HUDEP-2 (cell line): ENCODE measurements at regions not wholly inside any gene's neighbourhood (a gene's known extent, or its start where the extent isn't known, plus 50 kb on each side); places are given as distances from the start of the nearest gene placed in this dataset.

Experiments
- DNase-seq, 76 experiments: peaks; one replicate each; lab custom pipeline; 2025; ENCODE audit not compliant: unreplicated experiment in 76 of 76; lab: John Stamatoyannopoulos, UW

GRCh38 chr4:31045724-31046318 lies 325.7 kb downstream of the PCDH7 start:
- DNase-seq: peak in 4 of 76 experiments; percentile 1 to 6 (median 3)

GRCh38 chr4:31051151-31051550 lies 331.0 kb downstream of the PCDH7 start:
- DNase-seq: no peak

- no peak for DNase-seq
Measured at GRCh38 chr4:31051565-31051964, 331.4 kb downstream of the PCDH7 start.

GRCh38 chr4:31052519-31052918 lies 332.4 kb downstream of the PCDH7 start:
- no peak for DNase-seq

- DNase-seq: no peak
Measured at GRCh38 chr4:31053451-31053850, 333.3 kb downstream of the PCDH7 start.

GRCh38 chr4:31054295-31054694 lies 334.1 kb downstream of the PCDH7 start:
- DNase-seq: no peak

- DNase-seq: no peak
Measured at GRCh38 chr4:31058656-31059055, 338.5 kb downstream of the PCDH7 start.

- DNase-seq: no peak
Measured at GRCh38 chr4:31059753-31060522, 339.8 kb downstream of the PCDH7 start.

GRCh38 chr4:31065086-31065485 lies 344.9 kb downstream of the PCDH7 start:
- no peak for DNase-seq

GRCh38 chr4:31068257-31069075 lies 348.3 kb downstream of the PCDH7 start:
- no peak for DNase-seq

- DNase-seq: no peak
Measured at GRCh38 chr4:31069151-31069550, 349.0 kb downstream of the PCDH7 start.

GRCh38 chr4:31071508-31072486 lies 351.6 kb downstream of the PCDH7 start:
- DNase-seq: no peak

- no peak for DNase-seq
Measured at GRCh38 chr4:31075969-31076368, 355.8 kb downstream of the PCDH7 start.

GRCh38 chr4:31078661-31079060 lies 358.5 kb downstream of the PCDH7 start:
- no peak for DNase-seq

GRCh38 chr4:31080887-31081286 lies 360.7 kb downstream of the PCDH7 start:
- no peak for DNase-seq

GRCh38 chr4:31081366-31081765 lies 361.2 kb downstream of the PCDH7 start:
- DNase-seq: no peak

GRCh38 chr4:31083456-31083855 lies 363.3 kb downstream of the PCDH7 start:
- no peak for DNase-seq

GRCh38 chr4:31084806-31085416 lies 364.7 kb downstream of the PCDH7 start:
- DNase-seq: no peak

GRCh38 chr4:31085689-31086088 lies 365.5 kb downstream of the PCDH7 start:
- DNase-seq: no peak

GRCh38 chr4:31086756-31087330 lies 366.7 kb downstream of the PCDH7 start:
- no peak for DNase-seq
